Mesothelial cell of epicardium (in vitro differentiated cells): ENCODE measurements at regions not wholly inside any gene's neighbourhood (a gene's known extent, or its start where the extent isn't known, plus 50 kb on each side); places are given as distances from the start of the nearest gene placed in this dataset.

ENCODE experiments used
- DNase-seq, 2 experiments: peaks; one replicate each; pipeline ENCODE4 v3.0.0; 2021; ENCODE audit warnings: low spot score in 2 of 2; ENCODE audit not compliant: unreplicated experiment in 2 of 2
- H3K27ac Mint-ChIP-seq: 2 replicates; pipeline ENCODE4 v1.8.0; 2021; ENCODE audit warnings: mixed read lengths
- H3K27me3 Mint-ChIP-seq: 2 replicates; pipeline ENCODE4 v1.8.0; 2021; ENCODE audit warnings: low read depth, mixed read lengths
- H3K36me3 Mint-ChIP-seq: 2 replicates; pipeline ENCODE4 v1.8.0; 2021; ENCODE audit warnings: mixed read lengths
- H3K4me1 Mint-ChIP-seq: 2 replicates; pipeline ENCODE4 v1.8.0; 2021; ENCODE audit warnings: mixed read lengths
- H3K4me3 Mint-ChIP-seq: 2 replicates; pipeline ENCODE4 v1.8.0; 2021; ENCODE audit warnings: mild to moderate bottlenecking, moderate library complexity, mixed read lengths
- H3K9me3 Mint-ChIP-seq: 2 replicates; pipeline ENCODE4 v1.8.0; 2021; ENCODE audit warnings: mixed read lengths
- TF ChIP-seq, protein P1 (sequence below): fragments of 200-600 bp; sonication (generic); IDR thresholded peaks from one replicate; pipeline ENCODE4 v1.5.0; 2021; ENCODE audit warnings: antibody characterized with exemption; ENCODE audit not compliant: unreplicated experiment

DNA sequence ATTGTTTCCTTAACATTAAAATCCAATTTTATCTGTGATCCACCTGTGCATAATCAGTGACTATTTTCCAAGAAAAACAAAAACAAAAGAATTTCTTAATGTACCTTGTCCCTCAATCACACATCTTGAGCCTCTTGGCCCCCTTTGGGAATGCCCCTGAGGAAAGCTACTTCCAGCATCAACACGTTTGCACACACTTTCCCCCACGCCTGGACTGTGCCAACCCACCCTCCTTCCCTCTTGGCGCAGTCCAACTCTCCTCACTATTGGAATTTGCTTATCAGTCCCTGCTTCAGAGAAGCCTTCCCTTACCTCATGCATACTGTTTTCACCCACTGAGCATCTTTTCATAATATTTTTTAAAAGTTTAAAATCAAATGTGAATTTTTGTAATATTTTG lies 389.4 kb upstream of the NRSN1 start:
- Mint-ChIP-seq H3K4me3 (no peak overlapping the region), H3K27ac (no peak overlapping the region), H3K9me3 (peaks cover 8% of the 10 kb centered on the region), H3K4me1 (peaks cover 11% of the 10 kb centered on the region), H3K27me3 (no peaks in the 10 kb centered on the region), H3K36me3 (no peaks in the 10 kb centered on the region)
- TF ChIP-seq, protein P1, sequence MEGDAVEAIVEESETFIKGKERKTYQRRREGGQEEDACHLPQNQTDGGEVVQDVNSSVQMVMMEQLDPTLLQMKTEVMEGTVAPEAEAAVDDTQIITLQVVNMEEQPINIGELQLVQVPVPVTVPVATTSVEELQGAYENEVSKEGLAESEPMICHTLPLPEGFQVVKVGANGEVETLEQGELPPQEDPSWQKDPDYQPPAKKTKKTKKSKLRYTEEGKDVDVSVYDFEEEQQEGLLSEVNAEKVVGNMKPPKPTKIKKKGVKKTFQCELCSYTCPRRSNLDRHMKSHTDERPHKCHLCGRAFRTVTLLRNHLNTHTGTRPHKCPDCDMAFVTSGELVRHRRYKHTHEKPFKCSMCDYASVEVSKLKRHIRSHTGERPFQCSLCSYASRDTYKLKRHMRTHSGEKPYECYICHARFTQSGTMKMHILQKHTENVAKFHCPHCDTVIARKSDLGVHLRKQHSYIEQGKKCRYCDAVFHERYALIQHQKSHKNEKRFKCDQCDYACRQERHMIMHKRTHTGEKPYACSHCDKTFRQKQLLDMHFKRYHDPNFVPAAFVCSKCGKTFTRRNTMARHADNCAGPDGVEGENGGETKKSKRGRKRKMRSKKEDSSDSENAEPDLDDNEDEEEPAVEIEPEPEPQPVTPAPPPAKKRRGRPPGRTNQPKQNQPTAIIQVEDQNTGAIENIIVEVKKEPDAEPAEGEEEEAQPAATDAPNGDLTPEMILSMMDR: no peak
- DNase-seq: no peak

DNA sequence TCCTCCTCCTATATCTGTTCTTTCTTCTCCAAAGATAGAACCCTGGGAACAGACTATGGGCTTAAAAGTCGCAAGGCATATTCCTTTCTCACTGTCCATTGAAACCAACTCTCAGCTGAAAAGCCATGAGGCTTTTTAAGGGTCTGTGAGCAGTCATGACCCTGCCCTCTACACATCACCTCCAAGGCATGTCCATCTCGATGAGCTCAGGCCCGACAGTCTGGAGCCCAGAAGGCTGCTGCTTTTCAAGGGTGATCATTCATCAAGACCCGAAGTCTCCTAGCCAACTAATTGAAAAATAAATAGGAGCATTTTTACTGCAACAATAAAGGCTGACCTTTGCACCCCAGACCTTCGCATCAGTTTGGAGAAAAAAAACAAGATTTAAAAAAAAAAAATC lies 378.8 kb upstream of the NRSN1 start:
- Mint-ChIP-seq H3K4me1 (no peaks in the 10 kb centered on the region), H3K36me3 (peaks cover 3% of the 10 kb centered on the region), H3K27me3 (no peaks in the 10 kb centered on the region), H3K27ac (no peak overlapping the region), H3K4me3 (no peak overlapping the region), H3K9me3 (peaks cover 23% of the 10 kb centered on the region)
- TF ChIP-seq, protein P1: no peak
- DNase-seq: no peak

DNA sequence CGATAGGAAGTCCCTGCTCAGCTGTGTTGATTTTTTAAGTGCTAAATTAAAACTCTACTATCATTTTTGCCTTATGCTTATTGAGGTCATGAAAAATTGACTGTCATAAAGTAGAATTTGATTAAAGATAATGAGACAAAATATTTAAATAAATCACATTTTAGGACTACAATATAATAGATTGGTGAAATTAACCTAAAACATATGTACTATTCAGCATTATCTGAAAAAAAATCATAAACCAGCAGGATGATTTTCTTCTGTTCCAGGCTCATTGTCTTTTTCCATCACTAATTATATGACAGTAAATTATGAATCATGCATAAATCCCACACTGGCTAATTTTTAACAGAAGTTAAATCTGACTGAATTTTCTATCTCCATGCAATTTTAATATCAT lies 373.6 kb upstream of the NRSN1 start:
- H3K9me3 Mint-ChIP-seq: peaks cover 38% of the 10 kb centered on the region
- H3K4me3 Mint-ChIP-seq: no peak overlapping the region
- TF ChIP-seq, protein P1: no peak
- peaks cover 15% of the 10 kb centered on the region for H3K4me1 Mint-ChIP-seq
- no peak overlapping the region for H3K27ac Mint-ChIP-seq
- H3K36me3 Mint-ChIP-seq: peaks cover 10% of the 10 kb centered on the region
- no peak for DNase-seq
- H3K27me3 Mint-ChIP-seq: no peaks in the 10 kb centered on the region

DNA sequence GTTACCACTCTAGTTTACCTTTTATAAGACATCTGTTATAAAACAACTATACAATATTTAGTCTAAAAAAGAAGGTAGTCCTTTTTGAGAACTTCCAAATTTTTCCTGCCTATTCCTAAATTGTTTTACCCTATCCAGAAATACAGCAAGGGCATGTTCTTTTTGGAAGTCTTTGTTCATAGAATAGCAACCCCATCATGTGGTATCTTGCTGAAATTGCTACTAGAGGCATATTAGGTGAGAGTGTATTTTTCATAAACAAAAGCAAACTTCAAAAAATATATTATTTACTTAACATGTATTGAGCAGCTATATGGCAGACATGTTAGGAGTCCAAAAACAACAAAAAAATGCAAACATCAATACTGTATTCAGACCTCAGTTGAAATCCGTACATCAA lies 371.8 kb upstream of the NRSN1 start:
- peaks cover 39% of the 10 kb centered on the region for H3K9me3 Mint-ChIP-seq
- H3K27me3 Mint-ChIP-seq: no peaks in the 10 kb centered on the region
- H3K27ac Mint-ChIP-seq: no peak overlapping the region
- peaks cover 11% of the 10 kb centered on the region for H3K36me3 Mint-ChIP-seq
- no peak overlapping the region for H3K4me3 Mint-ChIP-seq
- DNase-seq: no peak
- TF ChIP-seq, protein P1: no peak
- H3K4me1 Mint-ChIP-seq: peaks cover 15% of the 10 kb centered on the region

DNA sequence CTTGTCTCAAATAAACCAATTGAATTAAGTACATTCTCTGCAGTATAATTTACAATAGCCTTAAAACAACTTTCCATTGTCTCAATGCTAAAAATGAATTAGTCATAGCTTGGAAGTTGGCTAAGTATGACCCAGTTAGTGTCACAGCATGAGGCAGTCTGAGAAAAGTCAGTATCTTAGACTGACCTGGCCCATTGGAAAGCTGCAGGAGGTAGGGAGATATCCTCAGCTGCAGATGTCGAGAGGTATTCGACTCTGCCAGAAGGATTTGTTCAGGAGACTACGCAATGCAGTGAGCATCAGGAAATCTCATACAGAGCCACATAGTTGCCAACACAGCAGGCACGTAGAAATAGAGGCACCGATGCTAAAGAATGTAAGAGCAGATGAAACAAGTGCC lies 350.9 kb upstream of the NRSN1 start:
- no peak for DNase-seq
- TF ChIP-seq, protein P1: no peak
- H3K36me3 Mint-ChIP-seq: no peaks in the 10 kb centered on the region
- no peak overlapping the region for H3K4me3 Mint-ChIP-seq
- peaks cover 4% of the 10 kb centered on the region for H3K4me1 Mint-ChIP-seq
- H3K9me3 Mint-ChIP-seq: peaks cover 10% of the 10 kb centered on the region
- H3K27me3 Mint-ChIP-seq: no peaks in the 10 kb centered on the region
- H3K27ac Mint-ChIP-seq: no peak overlapping the region

DNA sequence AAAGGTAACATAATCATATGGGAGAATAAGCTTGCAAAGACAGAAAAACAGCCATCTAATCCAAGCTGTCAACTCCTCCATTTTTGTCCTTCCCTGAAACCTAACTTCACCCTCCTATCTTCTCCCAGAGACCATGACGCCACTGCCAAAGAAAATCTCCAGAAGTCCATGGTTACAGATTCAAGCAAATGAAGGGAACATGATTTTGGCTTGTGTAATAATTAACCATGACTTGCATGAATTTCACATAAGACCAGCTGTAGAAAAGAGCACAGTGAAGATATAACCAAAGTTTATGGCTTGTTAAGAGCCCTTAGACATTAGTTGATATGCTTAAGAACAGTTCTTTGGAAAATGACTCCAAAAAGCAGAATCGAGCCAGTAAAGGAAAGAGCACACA lies 342.1 kb upstream of the NRSN1 start:
- H3K4me1 Mint-ChIP-seq: peaks cover 26% of the 10 kb centered on the region

More for the DNA sequence above, 342.1 kb upstream of the NRSN1 start:
- no peak overlapping the region for H3K4me3 Mint-ChIP-seq
- no peaks in the 10 kb centered on the region for H3K27me3 Mint-ChIP-seq
- no peaks in the 10 kb centered on the region for H3K9me3 Mint-ChIP-seq
- H3K27ac Mint-ChIP-seq: peak overlapping the region; percentile 54
- no peak for DNase-seq
- TF ChIP-seq, protein P1: no peak
- no peaks in the 10 kb centered on the region for H3K36me3 Mint-ChIP-seq
